Prostate gland (tissue), 2 donors: ENCODE measurements at regions not wholly inside any gene's neighbourhood (a gene's known extent, or its start where the extent isn't known, plus 50 kb on each side); places are given as distances from the start of the nearest gene placed in this dataset.

ENCODE experiments used
- DNase-seq: peaks from one replicate; pipeline ENCODE4 v3.0.0-alpha.2; 2019; ENCODE audit warnings: low spot score
- H3K27ac ChIP-seq, 2 donors: fragments of 200-600 bp; sonication (generic); 2 replicates each; pipeline ENCODE4 v1.5.1; 2017 to 2019
- H3K27me3 ChIP-seq: fragments of 200-600 bp; sonication (generic); replicated peaks from 2 replicates; pipeline ENCODE4 v1.5.1; 2019; ENCODE audit not compliant: insufficient read depth
- H3K36me3 ChIP-seq, 2 donors: fragments of 200-600 bp; sonication (generic); 1 replicate in 1 of 2; 2 replicates in 1 of 2; pipeline versions ENCODE4 v1.5.1 to v1.8.1; 2017 to 2019
- H3K4me1 ChIP-seq: fragments of 200-600 bp; sonication (generic); replicated peaks from 2 replicates; pipeline ENCODE4 v1.5.1; 2019
- H3K4me3 ChIP-seq, 2 donors: fragments of 200-600 bp; sonication (generic); 2 replicates each; pipeline ENCODE4 v1.5.1; 2017 to 2019
- H3K9me3 ChIP-seq: fragments of 200-600 bp; sonication (generic); 2 replicates; pipeline ENCODE4 v1.5.1; 2017
- POLR2A ChIP-seq: fragments of 450-650 bp; IDR thresholded peaks from one replicate; pipeline ENCODE4 v1.6.1; 2016; ENCODE audit warnings: antibody characterized with exemption, mild to moderate bottlenecking
- POLR2AphosphoS5 ChIP-seq: sonication (generic); formaldehyde crosslinking; IDR thresholded peaks from one replicate; pipeline ENCODE4 v1.6.1; 2017; ENCODE audit warnings: antibody characterized with exemption
- WGBS: methylation state at CpG from one replicate; pipeline ENCODE4 v1.1.5; 2018; 5-methylcytosine and 5-hydroxymethylcytosine counted together
- intact Hi-C: fragments of 100-400 bp; cut with DNase I; formaldehyde crosslinking; loops from one replicate; pipeline ENCODE4 v1.14.2; 2022
- TF ChIP-seq, protein P1 (sequence below), 4 experiments: fragments of 200-600 bp in 2 of 4; fragments of 450-650 bp in 2 of 4; sonication (generic) in 2 of 4; IDR thresholded peaks; 1 replicate in 3 of 4; 2 replicates in 1 of 4; pipeline ENCODE4 v1.5.1; 2016 to 2019; ENCODE audit warnings: antibody characterized with exemption in 4 of 4, mild to moderate bottlenecking in 2 of 4, moderate library complexity in 2 of 4

DNA sequence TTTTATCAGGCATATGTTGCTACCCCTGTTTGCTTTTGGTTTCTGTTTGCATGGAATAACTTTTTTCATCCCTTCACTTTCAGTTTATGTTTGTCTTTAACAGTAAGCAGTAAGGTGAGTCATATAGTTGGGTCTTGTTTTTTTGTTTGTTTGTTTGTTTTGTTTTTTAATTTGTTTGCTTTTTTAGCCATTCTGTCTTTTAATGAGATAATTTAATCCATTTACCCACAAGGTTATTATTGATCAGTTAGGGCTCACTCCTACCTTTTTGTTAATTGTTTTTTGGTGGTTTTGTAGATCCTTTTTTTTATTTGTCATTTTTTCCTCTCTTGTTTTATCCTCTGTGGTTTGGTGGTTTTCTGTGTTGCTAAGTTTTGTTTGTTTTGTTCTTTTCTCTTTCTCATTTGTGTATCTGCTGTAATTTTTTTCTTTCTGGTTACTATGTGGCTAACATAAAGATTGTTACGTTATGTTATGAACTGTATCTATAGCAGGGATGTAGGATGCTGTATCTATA is 379.5 kb upstream of the MAD2L1 start:
- Histone ChIP-seq H3K9me3 (no peaks in the 10 kb centered on the region), H3K4me3 (no peak overlapping the region), H3K27ac (no peak overlapping the region), H3K36me3 (no peaks in the 10 kb centered on the region), H3K4me1 (no peaks in the 10 kb centered on the region), H3K27me3 (no peaks in the 10 kb centered on the region)
- no peak for TF ChIP-seq POLR2A
- TF ChIP-seq, protein P1, sequence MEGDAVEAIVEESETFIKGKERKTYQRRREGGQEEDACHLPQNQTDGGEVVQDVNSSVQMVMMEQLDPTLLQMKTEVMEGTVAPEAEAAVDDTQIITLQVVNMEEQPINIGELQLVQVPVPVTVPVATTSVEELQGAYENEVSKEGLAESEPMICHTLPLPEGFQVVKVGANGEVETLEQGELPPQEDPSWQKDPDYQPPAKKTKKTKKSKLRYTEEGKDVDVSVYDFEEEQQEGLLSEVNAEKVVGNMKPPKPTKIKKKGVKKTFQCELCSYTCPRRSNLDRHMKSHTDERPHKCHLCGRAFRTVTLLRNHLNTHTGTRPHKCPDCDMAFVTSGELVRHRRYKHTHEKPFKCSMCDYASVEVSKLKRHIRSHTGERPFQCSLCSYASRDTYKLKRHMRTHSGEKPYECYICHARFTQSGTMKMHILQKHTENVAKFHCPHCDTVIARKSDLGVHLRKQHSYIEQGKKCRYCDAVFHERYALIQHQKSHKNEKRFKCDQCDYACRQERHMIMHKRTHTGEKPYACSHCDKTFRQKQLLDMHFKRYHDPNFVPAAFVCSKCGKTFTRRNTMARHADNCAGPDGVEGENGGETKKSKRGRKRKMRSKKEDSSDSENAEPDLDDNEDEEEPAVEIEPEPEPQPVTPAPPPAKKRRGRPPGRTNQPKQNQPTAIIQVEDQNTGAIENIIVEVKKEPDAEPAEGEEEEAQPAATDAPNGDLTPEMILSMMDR (IDR thresholded peaks at IDR 0.05): no peak
- no peak for TF ChIP-seq POLR2AphosphoS5
- 88% methylated on average over 1 of the region's 1 CpG for WGBS
- intact Hi-C loops: no loop called here
- DNase-seq: no peak

- no peak for DNase-seq
- Histone ChIP-seq H3K4me1 (no peaks in the 10 kb centered on the region), H3K36me3 (no peaks in the 10 kb centered on the region), H3K9me3 (no peaks in the 10 kb centered on the region), H3K4me3 (no peak overlapping the region), H3K27ac (no peak overlapping the region), H3K27me3 (no peaks in the 10 kb centered on the region)
- 89% methylated on average over 1 of the region's 1 CpG for WGBS
- intact Hi-C loops: no loop called here
- TF ChIP-seq POLR2A (no peak), POLR2AphosphoS5 (no peak)
- TF ChIP-seq, protein P1 (IDR thresholded peaks at IDR 0.05): no peak
Observed at GRCh38 chr4:120445186-120445585, 378.5 kb upstream of the MAD2L1 start.

- no peak for DNase-seq
- H3K36me3 ChIP-seq: no peaks in the 10 kb centered on the region
- H3K4me1 ChIP-seq: no peaks in the 10 kb centered on the region
- intact Hi-C loops: no loop called here
- TF ChIP-seq, protein P1 (IDR thresholded peaks at IDR 0.05): no peak
- TF ChIP-seq POLR2AphosphoS5: no peak
- no peak for TF ChIP-seq POLR2A
- no peak overlapping the region for H3K4me3 ChIP-seq
- H3K9me3 ChIP-seq: no peaks in the 10 kb centered on the region
- 89% methylated on average over 1 of the region's 1 CpG for WGBS
- no peak overlapping the region for H3K27ac ChIP-seq
- H3K27me3 ChIP-seq: no peaks in the 10 kb centered on the region
Observed at GRCh38 chr4:120443116-120443515, 376.5 kb upstream of the MAD2L1 start.

- Histone ChIP-seq H3K9me3 (no peaks in the 10 kb centered on the region), H3K4me3 (no peak overlapping the region), H3K36me3 (no peaks in the 10 kb centered on the region), H3K4me1 (no peaks in the 10 kb centered on the region), H3K27ac (no peak overlapping the region), H3K27me3 (no peaks in the 10 kb centered on the region)
- TF ChIP-seq POLR2AphosphoS5: no peak
- TF ChIP-seq, protein P1 (IDR thresholded peaks at IDR 0.05): no peak
- TF ChIP-seq POLR2A: no peak
- intact Hi-C loops: no loop called here
- no peak for DNase-seq
- 52% methylated on average over 3 of the region's 3 CpGs for WGBS
Observed at GRCh38 chr4:120440730-120441129, 374.1 kb upstream of the MAD2L1 start.

DNA sequence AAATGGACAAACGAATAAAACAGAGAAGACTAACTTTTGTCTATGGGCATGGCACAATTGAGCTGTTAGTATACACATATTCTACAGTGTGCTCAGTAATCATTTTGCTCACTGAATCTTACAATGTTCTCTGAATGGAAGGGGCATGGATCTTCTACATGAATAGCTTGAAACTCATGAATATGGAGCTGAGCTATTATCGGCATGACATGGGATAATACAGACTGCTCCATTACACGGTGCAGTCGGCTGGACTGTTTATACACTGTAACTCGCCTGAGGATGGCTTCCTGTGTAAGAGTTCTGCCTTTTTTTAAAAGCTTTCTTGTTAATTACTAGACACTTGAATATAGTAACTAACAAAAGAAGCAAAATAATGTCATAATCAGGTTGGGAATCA is 368.5 kb upstream of the MAD2L1 start:
- 54% methylated on average over 5 of the region's 5 CpGs for WGBS
- DNase-seq: no peak
- Histone ChIP-seq H3K4me1 (no peaks in the 10 kb centered on the region), H3K9me3 (no peaks in the 10 kb centered on the region), H3K27me3 (no peaks in the 10 kb centered on the region), H3K4me3 (no peak overlapping the region), H3K27ac (no peak overlapping the region), H3K36me3 (no peaks in the 10 kb centered on the region)
- no peak for TF ChIP-seq POLR2AphosphoS5
- TF ChIP-seq POLR2A: no peak
- TF ChIP-seq, protein P1 (IDR thresholded peaks at IDR 0.05): no peak
- intact Hi-C loops: no loop called here
